HG02623 (cell line): ENCODE measurements at regions not wholly inside any gene's neighbourhood (a gene's known extent, or its start where the extent isn't known, plus 50 kb on each side); places are given as distances from the start of the nearest gene placed in this dataset.
"Not testable (repeated sequence)": the region's sequence is repeated elsewhere in the genome, so short reads cannot be mapped to it uniquely, and the experiment has no call there.

Source experiments
- ATAC-seq: cut with Tn5 transposase; IDR thresholded peaks from one replicate; pipeline ENCODE4 v1.9.1; 2021; ENCODE audit warnings: moderate library complexity; ENCODE audit not compliant: unreplicated experiment

GRCh38 chr7:36057323-36057722, 95.7 kb upstream of the EEPD1 start:
- peak; percentile 49 for ATAC-seq

- peak; percentile 59 for ATAC-seq
Observed at GRCh38 chr7:36058020-36058592, 94.9 kb upstream of the EEPD1 start.

GRCh38 chr7:36060388-36060787, 92.7 kb upstream of the EEPD1 start:
- ATAC-seq: not testable (repeated sequence)

GRCh38 chr7:36062154-36062815, 90.8 kb upstream of the EEPD1 start:
- ATAC-seq: no peak

GRCh38 chr7:36064676-36065075, 88.4 kb upstream of the EEPD1 start:
- no peak for ATAC-seq

- not testable (repeated sequence) for ATAC-seq
Observed at GRCh38 chr7:36065563-36066342, 87.3 kb upstream of the EEPD1 start.

GRCh38 chr7:36066343-36066664, 86.8 kb upstream of the EEPD1 start:
- no peak for ATAC-seq

- no peak for ATAC-seq
Observed at GRCh38 chr7:36070230-36070629, 82.8 kb upstream of the EEPD1 start.

- ATAC-seq: no peak
Observed at GRCh38 chr7:36071605-36072004, 81.4 kb upstream of the EEPD1 start.

GRCh38 chr7:36072620-36073019, 80.4 kb upstream of the EEPD1 start:
- no peak for ATAC-seq

- ATAC-seq: no peak
Observed at GRCh38 chr7:36075561-36075960, 77.5 kb upstream of the EEPD1 start.

- no peak for ATAC-seq
Observed at GRCh38 chr7:36076074-36076473, 77.0 kb upstream of the EEPD1 start.

GRCh38 chr7:36078816-36079360, 74.2 kb upstream of the EEPD1 start:
- no peak for ATAC-seq

GRCh38 chr7:36079446-36080025, 73.5 kb upstream of the EEPD1 start:
- no peak for ATAC-seq

GRCh38 chr7:36080843-36081242, 72.2 kb upstream of the EEPD1 start:
- ATAC-seq: no peak

GRCh38 chr7:36082216-36082615, 70.8 kb upstream of the EEPD1 start:
- no peak for ATAC-seq

GRCh38 chr7:36082910-36083309, 70.1 kb upstream of the EEPD1 start:
- no peak for ATAC-seq

GRCh38 chr7:36083626-36084380, 69.3 kb upstream of the EEPD1 start:
- no peak for ATAC-seq

GRCh38 chr7:36084485-36085091, 68.5 kb upstream of the EEPD1 start:
- no peak for ATAC-seq

GRCh38 chr7:36085096-36085495, 68.0 kb upstream of the EEPD1 start:
- ATAC-seq: no peak

GRCh38 chr7:36086571-36086970, 66.5 kb upstream of the EEPD1 start:
- no peak for ATAC-seq
